22Rv1 (cell line): ENCODE measurements at regions not wholly inside any gene's neighbourhood (a gene's known extent, or its start where the extent isn't known, plus 50 kb on each side); places are given as distances from the start of the nearest gene placed in this dataset.
"Not testable (repeated sequence)": the region's sequence is repeated elsewhere in the genome, so short reads cannot be mapped to it uniquely, and the experiment has no call there.

Experiments
- H3K27ac ChIP-seq: fragments of 450-650 bp; 2 replicates; pipeline ENCODE4 v1.5.1; 2017
- ZFX ChIP-seq: fragments of 450-650 bp; IDR thresholded peaks from 2 replicates; pipeline ENCODE4 v1.6.1; 2017; ENCODE audit warnings: antibody characterized with exemption, borderline replicate concordance
- TF ChIP-seq, protein P1 (sequence below): fragments of 450-650 bp; IDR thresholded peaks from 2 replicates; pipeline ENCODE4 v1.5.1; 2017; ENCODE audit warnings: mild to moderate bottlenecking

DNA sequence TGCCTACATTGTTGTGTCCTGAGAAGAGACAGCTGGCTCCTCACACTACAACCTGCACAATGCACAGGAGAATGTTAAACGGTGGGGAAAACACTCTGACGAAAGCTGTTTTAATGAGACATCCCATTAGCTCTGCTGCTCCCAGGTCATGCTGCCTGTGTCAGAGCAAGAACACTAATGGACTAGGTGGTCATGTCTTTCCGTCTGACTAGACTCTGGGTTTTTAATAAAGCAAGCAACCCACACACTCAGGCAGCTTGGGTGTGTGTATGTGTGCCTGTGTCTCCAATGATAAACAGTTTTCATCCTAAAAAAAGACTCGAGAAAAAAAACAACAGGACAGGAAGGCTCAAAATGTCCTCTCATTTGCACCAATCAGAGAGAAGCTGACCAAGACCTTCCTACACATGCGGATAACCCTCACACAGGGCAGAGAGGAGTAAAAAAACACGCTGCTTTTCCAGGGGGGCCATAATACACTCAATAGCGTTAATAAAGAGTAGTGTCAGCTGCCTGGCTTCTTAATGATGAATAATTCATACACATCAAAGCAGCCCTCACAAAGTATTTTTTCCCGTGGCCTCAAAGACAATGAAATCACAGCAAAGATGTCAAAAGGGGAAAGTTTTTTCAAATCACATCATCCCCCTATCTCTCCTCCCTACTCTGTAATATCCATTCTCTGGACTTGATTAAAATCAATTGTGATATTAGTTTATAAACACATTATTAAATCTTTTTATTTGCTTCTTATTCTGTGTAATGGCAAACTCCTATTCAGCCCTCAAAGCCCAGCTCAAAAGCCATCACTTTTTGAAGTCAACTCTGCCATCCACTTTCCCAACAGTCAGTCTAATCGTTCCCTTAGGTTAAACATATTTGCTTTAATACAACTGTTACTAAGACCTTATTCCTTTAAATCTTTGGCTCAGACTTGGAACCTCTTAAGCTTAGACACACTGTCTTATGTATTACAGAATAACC, 244.2 kb upstream of the CDH11 start:
- H3K27ac ChIP-seq = no peak overlapping the region
- TF ChIP-seq ZFX = no peak
- TF ChIP-seq, protein P1, sequence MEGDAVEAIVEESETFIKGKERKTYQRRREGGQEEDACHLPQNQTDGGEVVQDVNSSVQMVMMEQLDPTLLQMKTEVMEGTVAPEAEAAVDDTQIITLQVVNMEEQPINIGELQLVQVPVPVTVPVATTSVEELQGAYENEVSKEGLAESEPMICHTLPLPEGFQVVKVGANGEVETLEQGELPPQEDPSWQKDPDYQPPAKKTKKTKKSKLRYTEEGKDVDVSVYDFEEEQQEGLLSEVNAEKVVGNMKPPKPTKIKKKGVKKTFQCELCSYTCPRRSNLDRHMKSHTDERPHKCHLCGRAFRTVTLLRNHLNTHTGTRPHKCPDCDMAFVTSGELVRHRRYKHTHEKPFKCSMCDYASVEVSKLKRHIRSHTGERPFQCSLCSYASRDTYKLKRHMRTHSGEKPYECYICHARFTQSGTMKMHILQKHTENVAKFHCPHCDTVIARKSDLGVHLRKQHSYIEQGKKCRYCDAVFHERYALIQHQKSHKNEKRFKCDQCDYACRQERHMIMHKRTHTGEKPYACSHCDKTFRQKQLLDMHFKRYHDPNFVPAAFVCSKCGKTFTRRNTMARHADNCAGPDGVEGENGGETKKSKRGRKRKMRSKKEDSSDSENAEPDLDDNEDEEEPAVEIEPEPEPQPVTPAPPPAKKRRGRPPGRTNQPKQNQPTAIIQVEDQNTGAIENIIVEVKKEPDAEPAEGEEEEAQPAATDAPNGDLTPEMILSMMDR = no peak

DNA sequence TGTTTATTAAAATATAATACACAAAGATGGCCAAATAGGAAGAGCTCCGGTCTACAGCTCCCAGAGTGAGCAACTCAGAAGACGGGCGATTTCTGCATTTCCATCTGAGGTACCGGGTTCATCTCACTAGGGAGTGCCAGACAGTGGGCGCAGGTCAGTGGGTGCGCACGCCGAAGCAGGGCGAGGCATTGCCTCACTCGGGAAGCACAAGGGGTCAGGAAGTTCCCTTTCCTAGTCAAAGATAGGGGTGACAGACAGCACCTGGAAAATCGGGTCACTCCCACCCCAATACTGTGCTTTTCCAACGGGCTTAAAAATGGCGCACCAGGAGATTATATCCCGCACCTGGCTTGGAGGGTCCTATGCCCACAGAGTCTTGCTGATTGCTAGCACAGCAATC, 234.9 kb upstream of the CDH11 start:
- H3K27ac ChIP-seq = not testable (repeated sequence)

DNA sequence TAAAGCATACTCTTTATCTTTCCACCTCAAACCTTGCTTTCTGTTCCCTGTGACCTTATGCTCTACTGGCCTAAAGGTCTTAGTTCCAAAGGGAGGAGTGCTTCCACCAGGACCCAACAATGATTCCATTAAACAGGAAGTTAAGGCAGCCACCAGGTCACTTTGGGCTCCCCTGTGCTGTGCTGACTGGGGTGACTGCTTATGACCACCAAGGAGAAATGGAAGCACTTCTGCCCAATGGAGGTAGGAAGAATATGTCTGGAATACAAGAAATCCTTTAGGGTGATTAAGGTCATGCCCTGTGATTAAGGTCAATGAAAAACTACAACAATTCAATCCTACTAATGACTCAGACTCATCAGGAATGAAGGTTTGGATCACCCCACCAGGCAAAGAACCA, 233.8 kb upstream of the CDH11 start:
- no peak for TF ChIP-seq ZFX
- TF ChIP-seq, protein P1 = no peak
- H3K27ac ChIP-seq = no peak overlapping the region

DNA sequence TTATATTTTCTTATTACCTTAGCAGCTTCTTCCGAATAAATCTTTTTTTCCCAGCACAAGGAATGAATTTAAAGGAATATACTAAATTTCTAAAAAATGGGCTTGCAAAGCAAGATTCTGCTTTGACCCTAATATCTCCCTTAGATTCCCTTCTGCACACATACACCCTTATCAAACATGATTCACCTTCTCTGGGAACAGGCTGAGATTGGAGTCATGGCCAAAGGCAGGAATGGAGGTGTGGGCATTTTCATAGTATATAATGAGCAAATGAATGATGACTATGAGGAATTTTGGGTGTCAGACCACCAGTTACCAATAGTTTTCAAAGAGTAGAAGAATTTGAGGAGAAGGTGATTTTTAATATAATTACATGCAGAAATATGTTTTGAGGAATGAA, 231.3 kb upstream of the CDH11 start:
- no peak for TF ChIP-seq ZFX
- TF ChIP-seq, protein P1 = no peak
- H3K27ac ChIP-seq = no peak overlapping the region

DNA sequence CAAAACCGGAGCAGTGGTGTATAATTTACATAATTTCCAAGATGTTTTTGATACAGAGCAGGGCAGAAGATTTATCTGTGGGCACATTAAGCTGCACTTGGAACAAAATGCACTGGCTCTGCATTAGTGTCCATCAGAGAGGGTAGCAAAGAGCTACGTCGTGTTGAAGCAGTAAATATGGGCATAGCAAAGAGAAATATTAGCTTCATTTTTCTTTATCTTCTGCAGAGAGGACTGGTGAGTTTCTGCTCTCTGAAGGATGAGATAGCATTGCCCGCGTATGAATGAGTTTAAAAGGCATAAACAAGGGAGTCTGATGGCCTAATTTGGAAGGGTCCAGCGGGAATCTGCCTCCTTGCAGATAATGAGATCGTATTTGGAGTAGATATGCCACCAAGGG, 227.8 kb upstream of the CDH11 start:
- no peak overlapping the region for H3K27ac ChIP-seq
- no peak for TF ChIP-seq ZFX
- TF ChIP-seq, protein P1 = no peak

DNA sequence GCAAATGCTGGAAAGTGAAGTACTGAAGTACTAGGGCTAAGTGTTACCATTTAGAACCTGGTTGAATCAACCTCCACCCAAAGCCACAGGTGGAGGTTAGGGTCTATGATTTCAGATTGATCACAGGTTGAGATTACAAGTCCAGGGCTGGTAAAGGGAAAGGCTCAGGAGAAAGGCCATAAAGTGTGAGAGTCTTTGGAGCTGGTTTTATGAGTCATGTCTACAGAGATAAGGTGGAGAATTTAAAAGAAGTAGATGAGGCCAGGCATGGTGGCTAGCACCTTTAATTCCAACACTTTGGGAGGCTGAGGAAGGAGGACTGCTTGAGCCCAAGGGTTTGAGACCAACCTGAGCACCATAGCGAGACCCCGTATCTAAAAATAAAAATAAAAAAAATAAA, 221.7 kb upstream of the CDH11 start:
- no peak for TF ChIP-seq ZFX
- TF ChIP-seq, protein P1 = no peak
- no peak overlapping the region for H3K27ac ChIP-seq

DNA sequence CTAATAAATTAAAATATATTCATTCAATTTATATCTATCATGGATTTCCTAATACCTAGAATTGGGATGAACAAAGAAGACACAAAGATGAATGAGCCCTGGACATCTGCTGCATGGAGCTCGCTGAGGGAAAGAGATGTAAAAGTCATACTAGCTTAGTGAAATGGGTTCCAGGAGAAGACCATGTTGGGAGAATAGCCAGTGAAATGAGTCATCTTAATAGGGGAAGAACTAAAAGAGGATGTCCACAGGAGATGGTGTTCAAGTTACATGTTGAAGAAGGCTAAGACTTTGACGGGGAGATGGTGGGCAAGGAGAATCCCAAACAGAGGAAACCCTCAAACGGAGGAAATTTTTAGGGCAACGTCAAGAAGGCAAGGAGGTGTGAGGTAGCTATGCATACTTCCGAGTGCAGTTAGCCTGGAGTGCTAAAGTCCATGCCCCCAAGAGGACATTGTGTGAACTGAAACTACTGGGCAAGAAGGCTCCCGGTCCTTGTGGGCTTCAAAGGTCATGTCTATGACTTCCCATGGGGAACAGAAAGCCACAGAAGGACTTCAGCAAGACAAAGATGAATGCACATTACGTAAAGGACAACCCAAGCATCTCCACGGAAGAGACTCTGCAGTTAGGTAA, 220.5 kb upstream of the CDH11 start:
- no peak overlapping the region for H3K27ac ChIP-seq
- TF ChIP-seq, protein P1 = 0 out of 2 replicates have a peak, but pooled peaks have one; percentile 8
- no peak for TF ChIP-seq ZFX
